NCI-H345 (cell line): ENCODE measurements at regions not wholly inside any gene's neighbourhood (a gene's known extent, or its start where the extent isn't known, plus 50 kb on each side); places are given as distances from the start of the nearest gene placed in this dataset.
A peak's percentile ranks its signal among the peaks of the same experiment; 100 is the strongest.
"Not testable (repeated sequence)": the region's sequence is repeated elsewhere in the genome, so short reads cannot be mapped to it uniquely, and the experiment has no call there.

Experiments
- DNase-seq: peaks from one replicate; lab custom pipeline; 2025; lab: John Stamatoyannopoulos, UW

DNA sequence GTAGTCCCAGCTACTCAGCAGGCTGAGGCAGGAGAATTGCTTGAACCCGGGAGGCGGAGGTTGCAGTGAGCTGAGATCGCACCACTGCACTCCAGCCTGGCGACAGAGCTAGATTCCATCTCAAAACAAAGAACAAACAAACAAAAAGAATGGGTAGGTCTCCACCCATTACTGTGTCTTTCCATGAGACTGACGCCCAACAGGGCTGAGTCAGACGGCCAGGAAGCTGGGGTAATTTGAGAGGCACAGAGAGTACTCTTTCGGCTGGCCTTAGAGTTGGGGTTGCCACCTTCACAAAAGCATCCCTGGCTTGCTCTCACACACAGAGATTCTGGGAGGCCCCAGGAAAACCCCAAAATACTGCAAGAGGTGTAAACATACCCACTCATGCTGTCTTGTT lies 72.0 kb upstream of the DHRSX start:
- no peak for DNase-seq

DNA sequence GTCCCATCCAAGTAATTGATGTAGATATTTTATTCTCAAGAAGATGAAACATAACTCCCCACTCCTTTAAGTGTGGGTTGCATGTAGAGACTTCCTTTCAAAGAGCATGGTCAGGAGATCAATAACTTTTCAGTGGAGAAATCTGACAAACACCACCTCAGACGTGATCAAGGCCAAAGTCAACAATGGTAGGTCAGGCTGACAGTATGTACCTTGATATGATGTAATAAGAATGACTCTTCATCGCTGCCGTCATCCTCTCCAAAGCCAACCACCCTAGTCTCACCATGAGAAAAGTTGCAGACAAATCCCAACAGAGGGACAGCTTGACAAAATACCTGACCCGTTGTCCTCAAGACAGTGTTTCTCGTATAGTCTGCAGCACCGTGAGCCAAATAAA lies 67.3 kb upstream of the DHRSX start:
- DNase-seq = no peak

DNA sequence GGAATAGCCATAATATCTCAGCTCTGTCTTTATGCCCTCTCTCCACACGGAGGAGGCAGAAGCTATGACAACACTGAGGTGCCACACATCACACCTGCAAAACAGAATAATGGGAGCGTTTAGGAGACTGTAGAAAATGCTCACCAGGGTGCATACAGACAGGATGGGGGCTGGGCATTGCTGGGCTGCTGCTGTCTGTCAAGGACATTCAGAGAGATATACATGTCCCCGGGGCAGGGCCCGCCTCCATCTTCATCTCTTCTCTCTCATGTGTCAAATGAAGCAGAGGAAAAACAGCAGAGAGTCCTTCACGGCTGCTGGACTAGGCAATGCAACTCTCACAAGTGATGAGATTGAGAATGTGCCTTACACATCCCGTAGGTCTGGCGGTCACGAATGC lies 65.3 kb upstream of the DHRSX start:
- peak; percentile 4 for DNase-seq

DNA sequence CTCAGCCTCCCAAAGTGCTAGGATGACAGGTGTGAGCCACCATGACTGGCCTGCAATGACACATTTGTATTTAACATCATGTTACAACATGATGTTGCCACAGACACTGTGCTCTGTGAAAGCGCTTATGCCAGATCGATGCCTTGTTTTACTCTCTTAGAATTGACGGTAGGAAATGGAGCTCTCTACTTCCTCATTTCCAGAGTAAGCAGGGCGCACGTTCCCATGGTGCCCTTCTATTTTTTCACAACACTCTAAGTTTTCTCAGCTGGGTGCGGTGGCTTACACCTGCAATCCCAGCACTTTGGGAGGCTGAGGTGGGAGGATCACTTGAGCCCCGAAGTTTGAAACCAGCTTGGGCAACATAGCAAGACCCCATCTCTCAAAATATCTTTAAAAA lies 60.7 kb upstream of the DHRSX start:
- no peak for DNase-seq

DNA sequence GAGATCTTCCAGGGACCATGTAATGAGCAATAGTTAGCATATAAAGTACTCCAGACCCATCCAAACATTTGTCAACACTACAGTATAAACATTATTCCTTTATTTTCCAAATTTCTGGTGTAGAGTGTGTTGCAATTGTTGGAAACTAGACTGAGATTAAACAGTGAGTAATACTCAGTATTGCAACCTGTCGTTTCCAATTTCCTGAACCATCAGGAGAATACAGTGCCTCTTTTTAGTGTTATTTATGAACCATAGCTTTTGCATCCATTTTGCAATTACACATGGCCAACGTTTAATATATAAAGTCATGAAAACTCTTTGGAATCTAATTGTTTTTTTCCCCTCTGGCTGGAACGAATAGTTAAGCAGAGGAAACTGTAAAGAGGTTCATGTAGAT lies 58.3 kb upstream of the DHRSX start:
- no peak for DNase-seq

DNA sequence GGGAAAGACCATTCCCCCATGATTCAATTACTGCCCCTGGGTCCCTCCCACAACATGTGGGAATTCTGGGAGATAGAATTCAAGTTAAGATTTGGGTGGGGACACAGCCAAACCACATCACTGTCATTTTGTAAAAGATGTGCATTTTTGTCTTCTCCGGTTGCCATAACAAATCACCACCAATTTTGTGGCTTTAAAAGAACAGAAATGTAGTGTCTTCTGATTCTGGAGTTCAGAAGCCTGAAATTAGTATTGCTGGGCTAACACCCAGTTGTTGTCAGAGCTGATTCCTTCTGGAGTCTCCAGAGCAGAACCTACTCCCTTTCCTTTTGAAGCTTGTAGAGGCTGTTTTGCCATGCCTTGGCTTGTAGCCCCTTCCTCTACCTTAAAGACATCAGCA lies 54.1 kb upstream of the DHRSX start:
- DNase-seq = no peak

DNA sequence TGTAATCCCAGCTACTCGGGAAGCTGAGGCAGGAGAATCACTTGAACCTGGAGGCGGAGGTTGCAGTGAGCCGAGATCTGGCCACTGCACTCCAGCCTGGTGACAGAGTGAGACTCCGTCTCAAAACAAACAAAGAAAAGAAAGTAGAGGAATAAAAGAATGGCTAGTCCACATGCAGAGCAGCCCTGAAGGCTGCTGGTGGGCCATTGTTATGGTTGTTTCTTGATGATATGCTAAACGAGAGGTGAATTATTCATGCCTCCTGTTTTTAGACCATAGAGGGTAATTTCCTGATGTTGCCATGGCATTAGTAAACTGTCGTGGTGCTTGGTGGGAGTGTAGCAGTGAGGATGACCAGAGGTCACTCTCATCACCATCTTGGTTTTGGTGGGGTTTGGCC lies 53.3 kb upstream of the DHRSX start:
- DNase-seq = not testable (repeated sequence)

DNA sequence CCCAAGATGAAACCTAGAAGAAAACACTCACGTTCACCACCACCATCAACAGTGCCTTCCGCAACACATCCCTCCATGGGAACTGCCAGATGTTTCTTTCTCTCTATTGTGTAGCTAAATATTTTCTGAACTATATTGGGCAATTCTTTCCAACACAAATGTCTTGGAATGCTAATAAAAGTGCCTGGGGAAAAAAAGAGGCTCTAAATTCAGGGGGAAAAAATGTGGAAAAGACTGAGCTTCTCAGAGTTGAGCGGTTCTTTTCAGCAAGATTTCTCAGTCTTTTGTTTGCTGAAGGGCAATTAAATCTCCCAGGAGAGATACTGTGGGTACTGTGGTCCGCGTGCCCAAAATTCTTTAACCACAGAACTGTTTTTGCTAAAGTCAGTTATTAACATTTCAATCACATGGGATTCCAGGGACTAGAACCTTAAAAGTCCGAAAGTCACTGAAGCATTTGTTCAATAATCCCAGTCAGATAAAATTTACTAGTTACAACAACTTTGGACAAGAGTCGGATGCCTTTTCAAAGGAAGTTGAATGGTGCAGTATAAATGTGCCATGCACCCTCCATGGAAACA lies 51.9 kb upstream of the DHRSX start:
- DNase-seq = no peak

DNA sequence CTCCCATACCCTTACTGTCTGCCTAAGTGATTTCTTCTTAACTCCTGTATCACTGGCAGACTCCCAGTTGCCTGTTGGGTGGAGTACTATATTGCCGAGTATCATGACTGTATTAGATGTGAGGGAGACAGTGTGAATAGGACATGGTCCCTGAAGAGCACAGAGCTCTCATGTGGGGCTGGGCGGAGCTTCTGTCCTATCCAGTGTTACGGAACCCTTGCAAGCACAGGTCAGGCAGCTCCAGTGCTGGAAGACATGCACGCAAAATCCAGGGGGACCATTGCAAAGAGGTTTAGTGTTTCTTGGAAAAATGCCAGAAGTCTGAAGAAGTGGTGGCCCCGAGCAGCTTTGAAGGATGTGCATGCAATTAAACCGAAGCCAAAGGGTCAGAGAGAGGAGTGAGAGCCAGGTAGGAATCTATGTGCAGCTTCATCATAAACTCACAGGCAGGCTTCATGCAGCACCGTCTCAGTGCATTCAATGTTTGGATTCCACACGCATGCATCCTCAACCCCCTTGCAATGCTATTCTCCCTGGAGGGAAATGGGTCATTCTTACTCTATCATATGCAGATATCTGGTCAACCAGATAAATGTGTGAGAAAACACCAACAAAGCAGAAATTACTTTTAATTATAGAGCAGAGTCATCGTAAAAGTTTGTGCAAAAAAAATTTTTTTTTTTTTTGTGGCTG lies 49.7 kb upstream of the DHRSX start:
- peak; percentile 37 for DNase-seq
